CD14-positive monocyte (primary cell): ENCODE measurements at regions not wholly inside any gene's neighbourhood (a gene's known extent, or its start where the extent isn't known, plus 50 kb on each side); places are given as distances from the start of the nearest gene placed in this dataset.

ENCODE experiments used
- DNase-seq, 3 donors: peaks; one replicate each; pipeline ENCODE4 v3.0.0-alpha.2; 2011 to 2022
- H2AFZ ChIP-seq: 2 replicates; pipeline ENCODE4 v1.6.0; 2012; ENCODE audit warnings: mild to moderate bottlenecking, low read depth, low read length, inconsistent platforms; ENCODE audit not compliant: insufficient read depth, poor library complexity, severe bottlenecking
- H3K27ac ChIP-seq, 2 donors: 1 replicate in 1 of 2; 2 replicates in 1 of 2; pipeline ENCODE4 v1.5.1; 2012 to 2013; ENCODE audit warnings: low read length in 2 of 2, control low read depth in 1 of 2, inconsistent platforms in 1 of 2, low read depth in 1 of 2, mild to moderate bottlenecking in 1 of 2
- H3K27me3 ChIP-seq, 2 donors: one replicate each; pipeline versions ENCODE4 v1.6.0 to v1.6.1; 2011 to 2013; ENCODE audit warnings: low read length in 2 of 2; ENCODE audit not compliant: control insufficient read depth in 2 of 2, insufficient read depth in 2 of 2
- H3K36me3 ChIP-seq, 2 donors: replicated peaks in 1 of 2; 1 replicate in 1 of 2; 2 replicates in 1 of 2; pipeline versions ENCODE4 v1.5.1 to v1.6.1; 2012 to 2013; ENCODE audit warnings: low read length in 2 of 2, control low read depth in 1 of 2, inconsistent platforms in 1 of 2, mild to moderate bottlenecking in 1 of 2; ENCODE audit not compliant: insufficient read depth in 2 of 2, control insufficient read depth in 1 of 2
- H3K4me1 ChIP-seq, 2 donors: 1 replicate in 1 of 2; 2 replicates in 1 of 2; pipeline versions ENCODE4 v1.5.1 to v1.6.1; 2012 to 2013; ENCODE audit warnings: low read length in 2 of 2, control low read depth in 1 of 2, inconsistent platforms in 1 of 2, mild to moderate bottlenecking in 1 of 2, moderate library complexity in 1 of 2; ENCODE audit not compliant: insufficient read depth in 2 of 2, control insufficient read depth in 1 of 2
- H3K4me2 ChIP-seq: replicated peaks from 2 replicates; pipeline ENCODE3; 2012; ENCODE audit warnings: low read length, moderate library complexity, mild to moderate bottlenecking; ENCODE audit not compliant: poor library complexity, severe bottlenecking; ENCODE audit errors: extremely low read depth
- H3K4me3 ChIP-seq, 3 experiments: fragments of 200-600 bp in 1 of 3; sonication (generic) in 1 of 3; replicated peaks in 1 of 3; 1 replicate in 2 of 3; 2 replicates in 1 of 3; pipeline ENCODE4 v1.5.1; 2011 to 2013; ENCODE audit warnings: low read length in 3 of 3, mild to moderate bottlenecking in 3 of 3, control low read depth in 2 of 3, low read depth in 2 of 3, inconsistent platforms in 1 of 3, moderate library complexity in 1 of 3
- H3K79me2 ChIP-seq: 2 replicates; pipeline ENCODE4 v1.6.0; 2012; ENCODE audit warnings: mild to moderate bottlenecking, control low read depth, inconsistent platforms, low read length, moderate library complexity; ENCODE audit not compliant: insufficient read depth
- H3K9ac ChIP-seq: 2 replicates; pipeline ENCODE4 v1.6.0; 2017; ENCODE audit warnings: low read length, mild to moderate bottlenecking; ENCODE audit not compliant: insufficient read depth, poor library complexity, severe bottlenecking
- H3K9me3 ChIP-seq, 2 donors: replicated peaks in 1 of 2; 1 replicate in 1 of 2; 2 replicates in 1 of 2; pipeline versions ENCODE4 v1.5.1 to v1.6.1; 2012 to 2013; ENCODE audit warnings: low read length in 2 of 2, control low read depth in 1 of 2; ENCODE audit not compliant: control insufficient read depth in 1 of 2, insufficient read depth in 1 of 2
- H4K20me1 ChIP-seq: 2 replicates; pipeline ENCODE4 v1.6.0; 2012; ENCODE audit warnings: mild to moderate bottlenecking, low read length, control low read depth, moderate library complexity; ENCODE audit not compliant: insufficient read depth
- H3K27ac Mint-ChIP-seq, 7 donors: one replicate each; pipeline ENCODE4 v1.8.0; 2020; ENCODE audit warnings: mild to moderate bottlenecking in 7 of 7, mixed read lengths in 7 of 7, moderate library complexity in 6 of 7, inconsistent platforms in 2 of 7
- H3K27me3 Mint-ChIP-seq, 3 donors: one replicate each; pipeline ENCODE4 v1.8.0; 2021 to 2022; ENCODE audit warnings: low read depth in 3 of 3, mild to moderate bottlenecking in 3 of 3, mixed read lengths in 3 of 3, moderate library complexity in 3 of 3, inconsistent platforms in 1 of 3
- H3K36me3 Mint-ChIP-seq, 2 donors: one replicate each; pipeline ENCODE4 v1.8.0; 2020; ENCODE audit warnings: mixed read lengths in 2 of 2, inconsistent platforms in 1 of 2, mild to moderate bottlenecking in 1 of 2
- H3K4me1 Mint-ChIP-seq: one replicate; pipeline ENCODE4 v1.8.0; 2020; ENCODE audit warnings: mild to moderate bottlenecking, mixed read lengths
- H3K4me3 Mint-ChIP-seq, 2 donors: one replicate each; pipeline ENCODE4 v1.8.0; 2020; ENCODE audit warnings: mild to moderate bottlenecking in 2 of 2, mixed read lengths in 2 of 2, moderate library complexity in 1 of 2
- H3K9me3 Mint-ChIP-seq, 7 donors: one replicate each; pipeline ENCODE4 v1.8.0; 2020 to 2022; ENCODE audit warnings: mixed read lengths in 7 of 7, mild to moderate bottlenecking in 6 of 7, moderate library complexity in 6 of 7, inconsistent platforms in 2 of 7
- CTCF ChIP-seq: fragments of 200-600 bp; IDR thresholded peaks from one replicate; pipeline ENCODE4 v1.8.0; 2022; ENCODE audit warnings: antibody characterized with exemption, mild to moderate bottlenecking
- WGBS: methylation state at CpG from one replicate; pipeline ENCODE4 v1.1.5; 2013; ENCODE audit warnings: missing lambda C conversion rate; ENCODE audit not compliant: insufficient coverage; 5-methylcytosine and 5-hydroxymethylcytosine counted together
- intact Hi-C, 2 donors: fragments of 100-400 bp; cut with micrococcal nuclease; formaldehyde crosslinking; loops; one replicate each; pipeline versions ENCODE4 v1.15.0 to v1.15.1; 2023

- Mint-ChIP-seq H3K4me3 (no peak overlapping the region), H3K9me3 (peaks cover 0 to 6% (median 4%) of the 10 kb centered on the region in 7 donors), H3K36me3 (no peaks in the 10 kb centered on the region), H3K27me3 (no peaks in the 10 kb centered on the region), H3K4me1 (no peaks in the 10 kb centered on the region), H3K27ac (no peak overlapping the region)
- no peak overlapping the region for H3K27ac ChIP-seq
- H3K79me2 ChIP-seq = no peaks in the 10 kb centered on the region
- H4K20me1 ChIP-seq = no peaks in the 10 kb centered on the region
- H3K27me3 ChIP-seq = no peaks in the 10 kb centered on the region
- DNase-seq = no peak
- intact Hi-C loops = no loop called here
- H3K4me2 ChIP-seq = no peak overlapping the region
- no CpG with 5 or more reads among the region's 1 CpG for WGBS
- no peak overlapping the region for H3K4me3 ChIP-seq
- TF ChIP-seq CTCF = no peak
- no peaks in the 10 kb centered on the region for H3K4me1 ChIP-seq
- no peak overlapping the region for H2AFZ ChIP-seq
- H3K36me3 ChIP-seq = no peaks in the 10 kb centered on the region
- no peak overlapping the region for H3K9ac ChIP-seq
- H3K9me3 ChIP-seq = no peaks in the 10 kb centered on the region
These were observed 318.5 kb upstream of the ARPP21 start for GRCh38 chr3:35320646-35321407.

GRCh38 chr3:35322070-35322469 lies 317.3 kb upstream of the ARPP21 start:
- H3K4me1 ChIP-seq = no peaks in the 10 kb centered on the region
- Mint-ChIP-seq H3K36me3 (no peaks in the 10 kb centered on the region), H3K4me3 (no peak overlapping the region), H3K9me3 (peaks cover 0 to 6% (median 3%) of the 10 kb centered on the region in 7 donors), H3K27ac (no peak overlapping the region), H3K27me3 (no peaks in the 10 kb centered on the region), H3K4me1 (no peaks in the 10 kb centered on the region)
- no peaks in the 10 kb centered on the region for H3K36me3 ChIP-seq
- no peak overlapping the region for H3K9ac ChIP-seq
- no peaks in the 10 kb centered on the region for H3K9me3 ChIP-seq
- WGBS = 0% methylated on average over 1 of the region's 4 CpGs
- no peak for TF ChIP-seq CTCF
- no peak overlapping the region for H3K27ac ChIP-seq
- intact Hi-C loops = no loop called here
- H3K79me2 ChIP-seq = no peaks in the 10 kb centered on the region
- no peaks in the 10 kb centered on the region for H4K20me1 ChIP-seq
- H3K4me2 ChIP-seq = no peak overlapping the region
- no peak for DNase-seq
- no peaks in the 10 kb centered on the region for H3K27me3 ChIP-seq
- H3K4me3 ChIP-seq = no peak overlapping the region
- no peak overlapping the region for H2AFZ ChIP-seq
